IPS-NIHi11 (cell line): ENCODE measurements at regions not wholly inside any gene's neighbourhood (a gene's known extent, or its start where the extent isn't known, plus 50 kb on each side); places are given as distances from the start of the nearest gene placed in this dataset.

Experiments
- DNase-seq: peaks from one replicate; pipeline ENCODE4 v3.0.0; 2012; ENCODE audit warnings: mixed read lengths, low spot score

DNA sequence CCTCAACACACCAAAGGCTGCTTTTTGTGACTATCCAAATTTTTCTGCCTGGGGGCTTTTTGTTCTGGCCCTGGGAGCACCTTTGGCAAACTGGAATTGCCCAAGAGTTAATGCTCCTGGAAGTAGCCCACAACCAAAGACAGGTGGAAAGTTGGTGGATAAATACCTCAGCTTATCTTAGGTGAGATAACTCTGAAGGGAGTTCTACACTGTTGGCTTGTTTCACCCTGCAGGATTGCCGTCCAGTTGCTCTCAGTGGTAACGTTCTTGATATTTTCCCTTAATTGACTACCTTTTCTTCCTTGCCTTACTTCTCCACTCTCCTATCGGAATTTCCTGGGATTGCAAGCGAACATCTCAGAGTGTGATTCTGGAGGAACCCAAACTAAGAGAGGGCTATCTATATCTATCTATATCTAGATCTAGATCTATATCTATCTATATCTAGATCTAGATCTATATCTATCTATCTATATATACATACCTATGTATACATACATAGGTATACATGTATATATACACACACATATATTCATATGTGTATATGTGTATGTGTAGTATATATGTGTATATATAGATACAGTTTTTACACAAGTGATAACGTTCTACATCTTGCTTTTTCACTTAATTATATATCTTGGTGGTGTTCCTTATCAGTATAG lies 82.6 kb upstream of the DHX15 start:
- DNase-seq: no peak

DNA sequence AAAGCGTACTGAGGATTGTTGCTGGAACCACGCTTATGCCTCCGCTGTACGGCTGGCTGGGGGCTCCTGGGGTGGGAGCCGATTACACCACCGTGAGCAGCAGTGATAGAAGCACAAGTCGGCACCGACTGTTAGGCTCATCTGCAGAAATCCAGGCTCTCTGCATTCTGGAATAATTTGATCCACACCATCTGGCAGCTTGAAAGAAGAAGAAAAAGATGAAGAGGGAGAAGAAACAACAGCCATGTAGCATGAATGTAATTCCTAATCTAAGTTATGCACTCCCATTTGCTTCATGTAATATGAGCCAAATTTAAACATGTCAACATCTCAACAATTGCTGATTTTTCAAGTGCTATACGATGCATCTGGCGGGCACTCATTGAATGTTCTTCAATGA lies 84.6 kb upstream of the DHX15 start:
- DNase-seq: no peak

DNA sequence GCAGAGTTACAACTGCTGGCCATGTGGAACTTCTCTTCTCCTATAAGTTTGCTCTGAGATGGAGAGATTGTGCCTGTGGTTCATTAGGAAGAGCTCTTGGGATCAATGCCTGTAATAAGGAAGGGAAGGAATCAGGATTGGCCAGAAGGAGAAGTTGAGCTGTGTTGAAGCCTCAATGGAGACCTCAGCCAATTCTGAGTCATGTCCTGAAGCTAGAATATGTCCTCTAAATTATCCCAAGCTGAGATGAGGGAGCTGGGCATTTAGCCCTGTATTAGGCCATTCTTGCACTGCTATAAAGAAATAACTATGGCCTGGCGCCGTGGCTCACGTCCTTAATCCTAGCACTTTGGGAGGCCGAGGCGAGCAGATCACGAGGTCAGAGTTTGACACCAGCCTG lies 85.4 kb upstream of the DHX15 start:
- no peak for DNase-seq

DNA sequence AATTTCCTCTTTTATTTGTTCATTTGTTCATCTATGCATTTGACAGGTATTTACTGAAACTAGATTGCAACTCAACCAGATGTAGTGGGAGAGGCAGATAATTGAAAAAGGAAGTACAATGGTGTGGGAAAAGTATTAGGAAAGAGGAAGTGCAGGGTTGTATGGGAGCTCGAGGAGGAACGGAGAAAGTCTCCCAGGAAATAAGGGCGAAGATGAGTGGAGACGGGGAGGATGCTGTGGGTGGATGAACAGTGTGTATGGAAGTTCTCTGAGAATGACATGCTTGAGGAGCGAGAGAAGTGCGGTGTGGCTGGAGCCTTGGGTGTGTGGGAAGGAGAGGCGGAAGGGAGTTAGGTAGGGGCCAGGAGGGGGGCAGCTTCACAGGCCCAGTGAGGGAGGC lies 87.5 kb upstream of the DHX15 start:
- no peak for DNase-seq

DNA sequence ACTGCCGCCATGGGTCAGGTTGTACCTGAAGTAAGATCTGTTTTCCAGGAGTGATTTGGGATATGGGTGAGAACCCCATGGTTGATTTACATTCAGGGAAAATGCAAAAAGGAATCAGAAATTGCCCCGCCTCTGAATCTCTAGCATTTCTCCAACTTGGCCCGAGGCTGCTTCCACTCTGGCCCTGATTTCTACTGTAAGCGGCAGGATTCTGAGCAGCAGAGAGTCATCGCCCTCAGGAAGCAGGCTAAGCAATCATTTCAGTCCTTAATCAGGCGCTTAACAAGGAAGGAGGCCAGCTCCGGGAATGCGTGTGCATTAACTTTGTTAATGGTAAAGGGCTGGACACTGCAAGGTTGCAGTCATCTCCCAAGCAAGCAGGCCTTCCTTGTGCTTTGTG lies 88.5 kb upstream of the DHX15 start:
- no peak for DNase-seq

DNA sequence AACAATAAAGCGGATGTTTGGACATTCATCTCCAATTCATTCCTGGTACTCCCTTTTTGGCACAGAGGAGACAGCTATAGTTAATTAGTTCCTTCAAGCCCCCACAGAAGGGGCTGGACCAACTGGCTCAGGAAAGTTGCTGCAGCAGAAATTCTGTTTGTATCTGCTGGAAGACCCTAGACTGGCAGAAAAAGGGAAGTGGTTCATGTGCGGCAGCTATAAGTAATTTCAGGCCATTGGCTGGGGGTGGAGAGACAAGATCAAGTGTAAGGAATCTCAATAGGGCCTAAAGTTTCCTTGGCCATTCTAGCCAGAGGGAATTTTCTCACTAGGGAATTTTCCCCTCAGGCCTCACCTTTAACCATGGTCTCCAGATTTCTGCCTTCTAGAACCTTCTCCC lies 89.9 kb upstream of the DHX15 start:
- no peak for DNase-seq

DNA sequence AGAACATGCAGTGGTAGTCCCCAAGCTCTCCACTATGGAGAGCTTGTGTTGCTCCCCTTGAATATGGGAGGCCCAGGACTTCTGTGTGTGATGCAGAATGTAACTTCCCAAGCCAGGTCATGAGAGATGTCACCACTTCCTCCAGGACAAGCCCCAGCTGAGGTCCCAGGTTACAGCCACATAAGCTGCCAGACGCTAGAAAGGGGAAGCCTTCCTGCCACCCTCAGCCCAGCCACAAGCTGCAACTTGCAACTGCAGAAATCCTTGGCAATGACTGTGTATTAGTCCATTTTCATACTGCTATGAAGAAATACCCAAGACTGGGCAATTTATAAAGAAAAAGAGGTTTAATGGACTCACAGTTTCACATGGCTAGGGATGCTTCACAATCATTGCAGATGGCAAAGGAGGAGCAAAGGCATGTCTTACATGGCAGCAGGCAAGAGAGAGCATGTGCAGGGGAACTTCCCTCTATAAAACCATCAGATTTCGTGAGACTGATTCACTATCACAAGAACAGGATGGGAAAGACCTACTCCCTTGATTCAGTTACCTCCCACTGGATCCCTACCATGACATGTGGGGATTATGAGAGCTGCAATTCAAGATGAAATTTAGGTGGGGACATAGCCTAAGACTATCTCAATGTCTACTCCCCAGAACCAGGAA lies 91.5 kb upstream of the DHX15 start:
- no peak for DNase-seq

DNA sequence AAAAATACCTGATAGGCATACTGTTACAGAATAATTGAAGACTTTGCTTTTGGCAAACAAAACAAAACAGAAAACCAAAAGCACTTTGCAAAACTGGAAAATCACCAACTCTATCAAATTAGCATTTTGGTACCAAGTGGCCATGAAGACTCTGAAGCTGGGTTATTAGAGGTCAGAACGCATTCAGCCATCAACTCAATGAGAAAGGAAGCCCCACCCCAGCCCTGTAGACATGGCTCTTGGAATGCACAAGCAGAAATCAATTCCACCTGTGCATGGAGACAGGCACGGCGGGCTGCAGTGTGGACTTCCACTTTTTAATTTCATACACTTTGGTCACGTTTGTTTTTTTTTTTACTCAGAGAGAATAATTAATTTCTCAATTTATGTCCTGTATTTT lies 93.6 kb upstream of the DHX15 start:
- DNase-seq: no peak

DNA sequence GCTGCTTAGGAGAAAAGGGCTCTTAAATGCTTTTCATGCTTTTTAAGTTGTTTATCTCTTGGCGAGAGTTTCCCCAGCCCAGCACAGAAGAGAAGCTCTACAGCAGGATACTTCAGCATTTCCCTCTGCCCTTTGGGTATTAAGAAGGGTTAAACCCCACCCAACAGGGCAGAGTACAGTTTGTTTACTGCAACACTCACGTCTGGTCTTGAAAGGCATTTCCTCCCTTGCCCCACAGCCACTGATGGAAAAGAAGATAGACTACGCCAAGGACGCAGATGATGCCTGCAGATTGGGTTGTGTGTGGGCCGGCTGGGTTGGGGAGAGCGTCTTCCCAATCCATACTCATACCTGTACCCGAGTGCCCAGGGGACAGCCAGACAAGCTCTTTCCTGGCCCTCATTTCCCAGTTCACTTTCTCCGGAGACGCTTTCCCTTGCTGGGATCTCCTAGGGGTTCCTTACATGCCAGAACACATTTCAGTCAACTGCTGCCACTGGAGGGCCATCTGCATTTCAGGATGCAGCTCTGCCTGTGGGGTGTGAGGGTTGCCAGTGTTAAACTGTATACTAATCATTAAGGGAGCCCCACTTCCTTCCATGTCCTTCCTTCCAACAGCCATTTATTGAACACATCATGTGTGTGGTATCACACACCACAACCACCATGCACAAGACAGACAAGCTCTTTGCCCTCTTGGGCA lies 96.5 kb upstream of the DHX15 start:
- DNase-seq: no peak

DNA sequence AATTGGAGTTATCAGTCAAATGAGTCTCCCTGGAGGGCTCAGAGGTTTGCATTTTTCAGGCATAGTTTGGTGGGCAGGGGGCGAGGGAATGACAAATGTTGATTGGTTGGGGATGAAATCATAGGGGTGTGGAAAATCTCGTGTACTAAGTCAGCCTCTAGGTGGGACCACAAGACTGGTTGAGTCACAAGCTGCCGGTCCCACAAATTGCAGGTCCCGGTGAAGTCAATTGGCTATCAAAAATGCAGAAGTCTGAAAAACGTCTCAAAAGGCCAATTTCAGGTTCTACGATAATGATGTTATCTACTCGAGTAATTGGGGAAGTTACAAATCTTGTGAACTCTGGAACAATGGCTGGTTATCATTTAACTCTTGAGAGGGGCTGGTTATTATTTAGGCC lies 98.8 kb upstream of the DHX15 start:
- DNase-seq: no peak

DNA sequence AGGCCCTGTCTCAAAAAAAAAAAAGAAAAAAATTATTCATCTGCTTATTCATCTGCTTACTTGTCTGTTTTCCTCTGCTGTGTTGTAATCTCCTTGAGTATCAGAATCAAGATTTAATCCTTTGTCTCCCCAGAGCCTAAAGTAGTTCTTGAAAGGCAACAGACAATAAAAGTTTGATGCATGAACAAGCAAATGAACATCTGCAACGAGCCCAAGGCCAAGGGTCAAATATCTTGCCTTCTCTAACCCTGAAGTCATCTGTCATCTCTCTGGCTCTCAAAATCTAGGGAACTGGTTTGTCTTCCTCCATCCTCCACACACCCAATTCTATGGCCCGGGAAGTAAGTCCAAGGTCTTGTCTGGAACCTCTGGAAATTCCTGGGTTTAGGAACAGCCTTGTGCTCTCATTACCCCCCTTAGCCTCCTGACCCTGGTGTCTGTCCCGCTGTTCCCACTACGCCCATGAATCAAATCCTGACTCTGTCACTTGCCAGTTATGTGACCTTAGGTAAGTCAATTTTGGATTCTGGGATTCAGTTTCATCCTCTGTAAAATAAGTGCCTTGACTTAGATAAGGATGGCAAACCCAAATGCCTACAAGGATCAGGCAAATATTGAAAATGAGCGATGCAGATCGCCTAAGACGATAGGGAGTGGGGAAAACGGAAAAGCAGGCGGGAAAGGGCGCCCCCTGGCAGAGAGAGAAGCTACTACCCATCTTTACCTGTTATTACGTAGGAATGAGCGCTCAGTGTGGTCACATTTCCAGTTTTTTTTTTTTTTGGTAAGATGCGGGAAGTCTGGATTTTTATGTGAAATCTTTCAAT lies 102.7 kb upstream of the DHX15 start:
- peak; percentile 63 for DNase-seq

DNA sequence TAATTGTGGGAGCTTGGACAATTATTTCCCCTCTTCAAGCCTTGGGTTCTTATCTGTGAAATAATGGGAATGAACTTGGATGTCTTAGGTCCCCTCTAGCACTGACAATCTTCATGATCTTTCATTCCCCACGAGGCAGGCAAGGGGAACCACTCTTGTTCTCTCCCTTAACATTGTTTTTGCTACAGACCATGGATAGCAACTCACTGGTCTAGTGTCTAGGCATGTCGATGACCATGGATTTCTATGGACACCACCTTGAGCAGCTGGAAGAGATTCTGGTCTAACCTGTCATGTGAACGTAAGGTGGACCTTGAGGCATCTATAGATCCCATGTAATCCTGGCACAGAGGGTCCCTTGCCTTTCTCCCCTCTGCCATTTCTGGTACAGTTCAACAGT lies 104.1 kb upstream of the DHX15 start:
- DNase-seq: no peak

DNA sequence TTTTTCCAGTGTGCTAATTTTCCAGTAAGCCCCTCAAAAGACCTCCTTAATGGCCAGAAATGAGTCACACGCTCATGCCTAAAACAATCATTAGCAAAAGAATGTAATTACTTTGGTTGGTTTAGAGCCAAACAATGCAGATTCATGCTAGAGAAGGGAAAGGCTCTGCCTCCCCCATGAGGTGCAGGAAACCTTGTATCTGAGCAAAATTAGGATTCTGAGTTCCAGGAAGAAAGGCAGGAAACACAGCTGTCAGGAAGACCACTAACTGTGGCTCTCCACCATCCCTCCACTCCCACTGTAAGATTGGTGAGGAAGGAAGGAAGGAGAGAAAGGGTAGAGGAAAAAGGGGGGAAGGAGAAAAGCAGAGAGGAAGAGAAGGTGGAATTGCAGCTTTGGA lies 104.9 kb upstream of the DHX15 start:
- DNase-seq: no peak

DNA sequence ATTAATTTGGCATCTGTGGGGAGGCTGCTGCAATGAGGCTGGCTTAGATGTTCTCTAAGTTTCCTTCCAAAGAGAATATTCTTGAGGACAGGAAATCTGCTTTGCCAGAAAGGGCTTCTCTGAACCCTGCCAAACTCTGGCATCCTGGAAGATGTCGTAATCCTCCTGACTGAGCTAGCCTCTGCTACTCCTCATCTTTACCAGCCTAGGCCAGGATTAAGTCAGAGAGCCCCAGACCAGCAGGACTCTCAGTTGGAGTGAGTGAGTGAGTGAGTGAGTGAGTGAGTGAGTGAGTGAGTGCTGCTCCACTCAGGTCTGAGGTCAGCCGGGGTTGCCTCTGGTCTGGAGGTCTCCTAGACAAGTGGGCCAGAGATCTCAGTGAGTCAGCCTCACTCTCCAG lies 104.9 kb upstream of the SOD3 start:
- no peak for DNase-seq

DNA sequence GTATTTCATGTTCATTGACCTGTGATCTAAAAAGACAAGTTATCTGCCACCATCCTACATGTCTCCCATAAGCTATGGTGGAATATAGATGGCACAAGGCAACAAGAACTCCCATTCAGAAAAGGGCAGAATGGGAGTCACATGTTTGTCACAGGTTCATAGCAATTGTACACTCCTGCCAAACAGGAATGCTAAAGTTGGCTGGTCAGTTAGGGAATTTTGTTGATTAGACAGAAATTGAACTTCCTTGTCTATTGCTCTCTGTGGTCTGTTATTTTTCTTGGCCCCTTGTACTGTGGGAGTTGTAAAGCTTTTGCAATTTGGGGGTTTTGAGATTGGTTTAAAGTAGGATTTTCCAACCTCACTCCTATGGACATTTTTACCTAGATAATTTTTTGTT lies 101.7 kb upstream of the SOD3 start:
- no peak for DNase-seq

DNA sequence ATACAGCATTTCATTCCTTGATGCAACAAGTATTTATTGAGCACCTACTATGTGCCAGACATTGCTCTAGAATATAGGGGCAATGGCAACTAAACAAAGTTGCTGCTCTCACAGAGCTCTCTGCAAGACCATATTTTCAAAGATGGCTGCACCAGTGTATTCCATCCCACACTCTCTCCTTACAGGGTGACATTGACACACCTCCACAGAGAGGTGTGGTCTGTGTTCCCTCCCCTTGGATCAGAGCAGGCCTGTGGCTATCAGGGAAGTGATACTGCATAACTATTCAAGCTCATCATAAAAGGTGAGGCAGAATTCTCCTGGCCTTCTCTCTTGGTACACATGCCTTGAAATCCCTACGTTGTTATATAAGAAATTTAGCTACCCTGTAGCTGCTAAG lies 95.3 kb upstream of the SOD3 start:
- no peak for DNase-seq

DNA sequence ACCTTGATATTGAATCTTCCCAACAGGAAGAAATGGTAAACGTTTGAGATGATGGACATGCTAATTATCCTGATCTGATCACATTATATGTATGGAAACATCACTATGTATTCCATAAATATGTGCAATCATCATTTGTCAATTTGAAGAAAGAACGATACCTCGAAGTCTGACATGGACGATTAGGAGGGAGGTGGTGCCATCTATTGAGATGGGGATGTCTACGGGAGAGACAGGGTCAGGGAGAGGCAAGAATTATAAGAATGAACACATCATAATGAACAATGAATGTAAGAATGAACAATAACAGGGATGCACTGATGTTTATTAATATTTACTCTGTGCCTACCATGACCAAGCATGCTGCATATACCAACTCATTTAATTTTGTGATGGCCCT lies 93.7 kb upstream of the SOD3 start:
- no peak for DNase-seq

DNA sequence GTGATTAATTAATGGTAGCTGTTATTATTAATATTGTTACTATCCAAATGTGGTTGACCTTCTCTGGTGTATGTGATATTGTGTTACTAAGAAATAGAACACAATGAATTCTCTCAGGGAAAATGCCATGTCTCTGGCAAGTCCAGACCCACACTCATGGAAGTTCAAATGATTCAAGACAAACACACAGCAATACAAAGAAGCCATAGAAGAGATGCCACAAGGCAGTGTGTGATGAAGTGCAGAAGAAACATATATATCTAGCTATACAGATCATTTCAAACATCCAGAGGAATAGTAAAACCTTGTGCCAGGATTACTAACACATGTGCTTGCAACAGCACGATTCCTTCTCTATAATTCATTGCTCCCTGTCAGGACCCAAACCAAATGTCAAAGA lies 93.1 kb upstream of the SOD3 start:
- no peak for DNase-seq

DNA sequence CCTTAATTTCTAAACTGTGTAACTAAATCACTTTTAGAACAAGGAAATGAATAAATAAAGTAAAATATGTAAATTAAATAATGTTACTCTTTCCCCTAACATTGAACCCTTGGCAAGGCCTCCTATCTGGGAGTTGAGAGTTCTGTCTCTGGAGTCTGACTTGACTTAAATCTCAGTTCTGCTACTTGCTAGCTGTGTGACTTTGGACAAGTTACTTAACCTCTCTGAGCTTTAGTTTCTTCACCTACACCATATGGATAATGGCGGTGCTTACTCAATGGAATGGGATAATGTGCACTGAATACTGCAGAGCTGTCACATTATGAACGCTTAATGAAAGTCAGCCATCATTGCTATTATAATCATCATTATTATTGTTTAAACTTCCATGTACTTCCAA lies 92.1 kb upstream of the SOD3 start:
- DNase-seq: no peak

DNA sequence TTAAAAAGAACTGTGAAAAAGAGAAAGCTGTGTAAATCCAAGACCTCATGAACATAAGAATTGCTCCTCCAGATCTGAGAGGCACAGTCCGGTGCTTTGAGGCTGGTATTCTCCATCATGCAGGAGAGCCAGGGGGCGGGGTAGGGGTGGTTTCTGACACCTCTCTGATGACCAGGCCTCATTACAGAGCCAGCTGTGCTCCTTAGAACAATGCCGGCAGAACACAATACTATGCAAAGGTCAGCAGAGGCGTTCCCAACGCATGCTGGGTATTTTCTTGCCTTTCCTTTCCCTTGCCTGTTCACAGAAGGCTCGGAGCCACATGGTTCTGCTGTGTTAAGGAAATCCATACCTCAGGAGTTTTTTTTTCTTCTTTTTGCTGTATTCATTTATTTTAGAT lies 91.2 kb upstream of the SOD3 start:
- DNase-seq: peak; percentile 49

DNA sequence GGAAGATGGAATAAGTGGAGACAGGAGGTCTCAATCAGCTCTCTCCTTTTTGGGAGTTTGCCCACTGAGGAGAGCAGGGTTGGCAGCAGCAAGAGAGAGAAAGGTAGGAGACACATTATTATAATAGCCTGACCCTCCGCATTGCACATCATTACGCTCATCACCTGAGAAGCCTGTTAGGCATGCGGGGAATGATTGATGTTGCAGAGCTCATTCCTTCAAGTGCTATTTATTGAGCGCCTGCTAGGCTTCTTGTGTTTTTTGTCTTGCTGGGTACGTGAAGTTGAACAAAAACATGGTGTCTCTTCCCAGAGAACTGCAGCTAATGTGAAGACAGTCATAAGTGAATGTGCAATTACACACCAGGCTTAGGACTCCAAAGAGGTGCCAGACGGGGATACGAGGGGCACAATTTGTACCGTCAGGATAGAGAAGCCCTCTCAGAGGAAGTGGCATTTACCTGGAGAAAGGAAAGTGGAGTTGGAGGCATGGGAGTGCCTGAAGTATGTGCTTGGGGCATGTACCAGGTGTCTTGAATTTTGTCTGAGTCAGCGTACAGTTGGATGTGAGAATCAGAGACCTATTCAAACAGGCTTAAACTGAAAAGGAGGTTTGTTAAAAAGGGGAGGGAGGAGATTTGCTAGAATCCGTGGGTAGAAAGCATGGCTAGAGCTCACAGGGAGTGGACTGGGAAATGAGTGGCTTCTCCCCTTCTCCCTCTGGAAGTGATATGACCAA lies 90.2 kb upstream of the SOD3 start:
- no peak for DNase-seq

DNA sequence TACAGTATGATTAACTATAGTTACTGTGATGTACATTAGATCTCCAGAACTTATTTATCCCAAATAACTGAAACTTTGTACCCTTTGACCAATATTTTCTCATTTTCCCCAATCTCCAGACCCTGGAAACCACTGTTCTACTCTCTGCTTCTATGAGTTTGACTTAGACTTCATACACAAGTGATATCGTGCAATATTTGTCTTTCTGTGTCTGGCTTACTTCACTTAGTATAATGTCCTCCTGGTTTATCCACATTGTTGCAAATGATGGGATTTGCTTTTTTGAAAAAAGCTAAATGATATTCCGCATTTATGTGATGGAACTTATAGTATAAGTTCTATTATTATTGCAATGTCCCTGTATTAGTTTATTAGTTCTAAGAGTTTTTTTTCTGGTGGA lies 81.8 kb upstream of the SOD3 start:
- no peak for DNase-seq
